ENCODE measurements at regions not wholly inside any gene's neighbourhood (a gene's known extent, or its start where the extent isn't known, plus 50 kb on each side); places are given as distances from the start of the nearest gene placed in this dataset.

- no peaks in the 10 kb centered on the region for H3K9me3 ChIP-seq
- H3K36me3 ChIP-seq = no peaks in the 10 kb centered on the region
- no peak overlapping the region for H3K27ac ChIP-seq
- TF ChIP-seq EP300 (IDR thresholded peaks at IDR 0.05) = no peak
- no peak for TF ChIP-seq CTCF (IDR thresholded peaks at IDR 0.05)
- TF ChIP-seq POLR2A (IDR thresholded peaks at IDR 0.05) = no peak
- TF ChIP-seq POLR2AphosphoS5 (IDR thresholded peaks at IDR 0.05) = no peak
- ATAC-seq = no peak
- H3K4me3 ChIP-seq = no peak overlapping the region
- no peaks in the 10 kb centered on the region for H3K4me1 ChIP-seq
- WGBS, 2 donors (ENCODE audit: low coverage in 1 of 2) = 83 to 85% methylated on average over 3 to 10 of the region's 15 CpGs
- H3K27me3 ChIP-seq = no peaks in the 10 kb centered on the region
Measured at GRCh38 chr2:105597011-105597805, 147.5 kb upstream of the NCK2 start.

GRCh38 chr2:105596411-105596921 lies 148.2 kb upstream of the NCK2 start:
- WGBS, 2 donors (ENCODE audit: low coverage in 1 of 2) = 90 to 92% methylated on average over 4 to 6 of the region's 6 CpGs
- TF ChIP-seq POLR2AphosphoS5 (IDR thresholded peaks at IDR 0.05) (no peak), EP300 (IDR thresholded peaks at IDR 0.05) (no peak), CTCF (IDR thresholded peaks at IDR 0.05) (no peak), POLR2A (IDR thresholded peaks at IDR 0.05) (no peak)
- H3K27me3 ChIP-seq = no peaks in the 10 kb centered on the region
- H3K27ac ChIP-seq = no peak overlapping the region
- H3K4me3 ChIP-seq = no peak overlapping the region
- no peaks in the 10 kb centered on the region for H3K9me3 ChIP-seq
- no peak for ATAC-seq
- no peaks in the 10 kb centered on the region for H3K4me1 ChIP-seq
- no peaks in the 10 kb centered on the region for H3K36me3 ChIP-seq

- WGBS, 2 donors (ENCODE audit: low coverage in 1 of 2) = 90 to 91% methylated on average over 6 to 8 of the region's 8 CpGs
- H3K36me3 ChIP-seq = no peaks in the 10 kb centered on the region
- no peak for ATAC-seq
- TF ChIP-seq CTCF (IDR thresholded peaks at IDR 0.05) (no peak), POLR2AphosphoS5 (IDR thresholded peaks at IDR 0.05) (no peak), POLR2A (IDR thresholded peaks at IDR 0.05) (no peak), EP300 (IDR thresholded peaks at IDR 0.05) (no peak)
- no peak overlapping the region for H3K4me3 ChIP-seq
- no peaks in the 10 kb centered on the region for H3K27me3 ChIP-seq
- H3K9me3 ChIP-seq = peaks cover 0 to 4% (median 0%) of the 10 kb centered on the region in 3 donors
- H3K4me1 ChIP-seq = no peaks in the 10 kb centered on the region
- H3K27ac ChIP-seq = no peak overlapping the region
Measured at GRCh38 chr2:105595536-105595935, 149.2 kb upstream of the NCK2 start.

DNA sequence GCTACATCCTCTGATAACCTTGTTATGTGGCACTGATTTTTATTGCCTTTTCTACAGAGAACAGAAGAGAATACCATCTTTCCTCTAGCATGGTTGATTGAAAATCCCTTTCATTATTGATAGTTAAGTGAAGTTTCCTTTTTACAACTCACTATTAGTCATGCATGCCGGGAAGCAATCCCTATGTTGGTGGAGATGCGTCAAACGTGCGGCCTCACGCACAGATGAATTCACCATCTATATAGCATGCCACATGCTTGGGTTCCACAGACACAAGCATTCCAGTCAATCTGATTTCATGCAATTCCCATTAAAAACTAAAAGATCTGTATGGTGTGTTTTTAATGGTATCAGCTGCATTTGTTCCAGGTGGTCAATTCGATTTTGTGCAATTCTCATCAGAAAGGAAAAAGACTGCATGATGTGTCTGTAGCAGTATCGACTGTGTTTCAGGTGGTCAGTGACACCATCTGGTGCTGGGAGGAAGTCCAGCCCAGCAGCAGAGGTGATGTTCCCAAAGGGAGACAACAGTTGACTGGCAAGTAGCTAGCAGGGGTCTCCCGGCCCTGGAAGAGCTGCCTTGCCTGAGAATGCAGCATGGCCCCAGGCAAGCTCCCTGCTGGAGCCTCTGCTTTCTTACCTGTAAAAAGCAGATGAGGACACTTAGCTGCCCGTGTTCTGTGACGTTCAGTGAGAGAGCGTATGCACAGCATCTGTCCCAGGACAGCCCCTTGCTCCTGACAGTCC lies 151.3 kb upstream of the NCK2 start:
- Histone ChIP-seq H3K4me1 (no peaks in the 10 kb centered on the region), H3K36me3 (no peaks in the 10 kb centered on the region), H3K27me3 (no peaks in the 10 kb centered on the region), H3K9me3 (peaks cover 0 to 21% (median 0%) of the 10 kb centered on the region in 3 donors), H3K27ac (no peak overlapping the region), H3K4me3 (no peak overlapping the region)
- TF ChIP-seq EP300 (IDR thresholded peaks at IDR 0.05) (no peak), POLR2A (IDR thresholded peaks at IDR 0.05) (no peak), POLR2AphosphoS5 (IDR thresholded peaks at IDR 0.05) (no peak), CTCF (IDR thresholded peaks at IDR 0.05) (no peak)
- WGBS, 2 donors (ENCODE audit: low coverage in 1 of 2) = 88 to 92% methylated on average over 7 to 9 of the region's 11 CpGs
- no peak for ATAC-seq

All from gastroesophageal sphincter (tissue), 4 donors.